Fibroblast of villous mesenchyme (primary cell): ENCODE measurements at regions not wholly inside any gene's neighbourhood (a gene's known extent, or its start where the extent isn't known, plus 50 kb on each side); places are given as distances from the start of the nearest gene placed in this dataset.

ENCODE experiments used
- DNase-seq: peaks from one replicate; pipeline ENCODE4 v3.0.0-alpha.2; 2010; ENCODE audit warnings: low read depth
- H3K4me3 ChIP-seq: 2 replicates; pipeline ENCODE4 v1.5.1; 2011; ENCODE audit warnings: low read depth, mild to moderate bottlenecking, low read length
- TF ChIP-seq, protein P1 (sequence below): IDR thresholded peaks from 2 replicates; pipeline ENCODE4 v1.5.1; 2012; ENCODE audit warnings: low read depth, mild to moderate bottlenecking, low read length; ENCODE audit not compliant: insufficient read depth

DNA sequence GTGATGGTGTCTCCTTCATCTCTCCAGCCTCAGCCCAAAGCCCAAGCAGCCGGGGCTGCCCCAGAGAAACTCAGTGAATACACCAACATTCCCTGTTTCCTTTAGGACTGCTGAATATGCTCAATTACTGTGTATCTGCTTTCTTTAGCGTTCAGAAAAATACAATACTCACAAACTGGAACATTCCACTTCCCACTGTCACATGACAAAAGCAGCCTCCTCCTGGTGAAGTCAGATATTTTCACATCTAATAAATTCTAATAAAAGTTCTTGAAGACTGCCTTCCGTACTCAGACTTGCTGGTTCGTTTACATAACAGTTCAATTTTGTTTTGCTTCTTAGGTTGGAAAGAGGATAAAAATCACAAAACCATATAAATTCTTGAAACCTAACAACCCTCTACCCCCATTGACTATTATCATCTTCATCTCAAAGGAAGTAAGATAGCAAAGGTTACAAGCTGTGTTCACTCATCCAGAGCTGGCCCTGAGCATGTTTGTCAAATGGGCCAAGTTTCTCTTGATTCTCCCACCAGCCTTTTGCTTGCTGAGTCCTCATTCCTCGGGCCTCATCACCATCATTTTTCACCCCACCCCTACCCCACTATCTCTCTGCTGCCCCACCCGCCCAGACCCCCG lies 190.8 kb upstream of the HNRNPA3 start:
- H3K4me3 ChIP-seq: no peak overlapping the region
- DNase-seq: peak; percentile 17
- TF ChIP-seq, protein P1, sequence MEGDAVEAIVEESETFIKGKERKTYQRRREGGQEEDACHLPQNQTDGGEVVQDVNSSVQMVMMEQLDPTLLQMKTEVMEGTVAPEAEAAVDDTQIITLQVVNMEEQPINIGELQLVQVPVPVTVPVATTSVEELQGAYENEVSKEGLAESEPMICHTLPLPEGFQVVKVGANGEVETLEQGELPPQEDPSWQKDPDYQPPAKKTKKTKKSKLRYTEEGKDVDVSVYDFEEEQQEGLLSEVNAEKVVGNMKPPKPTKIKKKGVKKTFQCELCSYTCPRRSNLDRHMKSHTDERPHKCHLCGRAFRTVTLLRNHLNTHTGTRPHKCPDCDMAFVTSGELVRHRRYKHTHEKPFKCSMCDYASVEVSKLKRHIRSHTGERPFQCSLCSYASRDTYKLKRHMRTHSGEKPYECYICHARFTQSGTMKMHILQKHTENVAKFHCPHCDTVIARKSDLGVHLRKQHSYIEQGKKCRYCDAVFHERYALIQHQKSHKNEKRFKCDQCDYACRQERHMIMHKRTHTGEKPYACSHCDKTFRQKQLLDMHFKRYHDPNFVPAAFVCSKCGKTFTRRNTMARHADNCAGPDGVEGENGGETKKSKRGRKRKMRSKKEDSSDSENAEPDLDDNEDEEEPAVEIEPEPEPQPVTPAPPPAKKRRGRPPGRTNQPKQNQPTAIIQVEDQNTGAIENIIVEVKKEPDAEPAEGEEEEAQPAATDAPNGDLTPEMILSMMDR: no peak

DNA sequence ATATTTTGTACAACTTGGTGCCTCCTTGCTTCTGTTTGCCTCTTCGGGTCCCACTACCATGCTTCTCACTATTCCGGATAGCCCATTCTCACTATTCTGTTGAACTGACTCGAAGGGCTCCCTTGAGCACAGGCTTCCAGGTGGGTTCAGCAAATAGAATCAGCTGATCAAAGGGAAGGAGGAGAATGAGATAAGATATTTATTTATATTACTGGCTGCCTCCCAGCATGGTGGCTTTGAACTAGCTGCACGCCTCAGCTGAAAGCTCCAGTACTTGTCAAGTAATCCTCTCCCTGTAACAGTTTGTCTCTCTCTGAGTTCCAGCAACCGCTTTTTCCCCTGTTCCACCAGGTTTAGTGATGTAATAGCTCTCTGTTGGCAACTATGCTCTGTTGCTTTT lies 187.8 kb upstream of the HNRNPA3 start:
- DNase-seq: no peak
- H3K4me3 ChIP-seq: no peak overlapping the region
- TF ChIP-seq, protein P1: no peak

DNA sequence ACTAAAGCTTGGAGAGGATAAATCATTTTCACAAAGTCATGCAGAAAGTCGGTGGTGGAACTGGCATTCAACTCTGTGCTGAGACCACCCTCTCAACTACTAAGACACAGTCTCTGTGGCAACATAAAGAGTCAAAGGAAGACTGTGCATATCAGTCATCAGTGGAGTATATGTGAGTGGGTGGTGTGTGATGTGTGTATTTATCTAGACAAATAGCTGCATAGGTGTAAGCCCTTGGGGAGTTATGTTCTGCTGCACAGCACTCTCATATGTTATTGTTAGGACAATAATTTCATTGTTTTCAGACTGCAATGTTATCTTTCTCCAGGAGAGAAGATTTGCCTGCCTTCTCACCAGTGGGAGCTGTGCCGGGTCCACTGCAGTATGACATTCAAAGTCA lies 186.3 kb upstream of the HNRNPA3 start:
- TF ChIP-seq, protein P1: no peak
- H3K4me3 ChIP-seq: no peak overlapping the region
- no peak for DNase-seq

DNA sequence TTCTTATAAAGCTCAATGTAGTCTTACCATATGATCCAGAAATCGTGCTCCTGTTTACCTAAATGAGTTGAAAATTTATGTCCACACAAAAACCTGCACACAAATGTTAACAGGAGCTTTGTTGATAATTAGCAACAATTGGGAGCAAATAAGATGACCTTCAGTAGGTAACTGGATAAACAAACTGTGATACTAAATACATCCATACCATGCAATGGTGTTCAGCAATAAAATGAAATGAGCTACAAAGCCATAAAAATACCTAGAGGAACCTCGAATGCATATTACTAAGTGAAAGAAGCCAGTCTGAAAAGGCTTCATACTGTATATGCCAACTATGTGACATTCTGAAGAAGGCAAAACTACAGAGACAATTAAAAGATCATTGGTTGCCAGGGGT lies 185.6 kb upstream of the HNRNPA3 start:
- TF ChIP-seq, protein P1: no peak
- DNase-seq: no peak
- no peak overlapping the region for H3K4me3 ChIP-seq

DNA sequence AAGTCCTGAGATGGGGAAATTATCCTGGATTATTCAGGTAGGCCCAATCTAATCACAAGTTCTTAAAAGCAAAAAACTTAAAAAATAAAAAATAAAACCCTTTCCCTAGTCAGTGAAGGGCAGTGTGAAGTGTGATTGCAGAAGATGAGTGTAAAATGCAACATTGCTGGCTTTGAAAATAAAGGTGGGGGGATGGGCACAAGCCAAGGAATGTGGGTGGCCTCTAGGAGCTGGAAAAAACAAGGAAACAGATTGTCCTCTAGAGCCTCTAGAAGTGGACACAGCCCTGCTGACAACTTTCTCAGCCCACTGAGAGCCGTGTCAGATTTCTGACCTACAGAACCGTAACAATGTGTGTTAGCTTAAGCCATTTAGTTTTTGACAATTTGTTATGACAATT lies 184.3 kb upstream of the HNRNPA3 start:
- no peak overlapping the region for H3K4me3 ChIP-seq
- no peak for DNase-seq
- TF ChIP-seq, protein P1: no peak

DNA sequence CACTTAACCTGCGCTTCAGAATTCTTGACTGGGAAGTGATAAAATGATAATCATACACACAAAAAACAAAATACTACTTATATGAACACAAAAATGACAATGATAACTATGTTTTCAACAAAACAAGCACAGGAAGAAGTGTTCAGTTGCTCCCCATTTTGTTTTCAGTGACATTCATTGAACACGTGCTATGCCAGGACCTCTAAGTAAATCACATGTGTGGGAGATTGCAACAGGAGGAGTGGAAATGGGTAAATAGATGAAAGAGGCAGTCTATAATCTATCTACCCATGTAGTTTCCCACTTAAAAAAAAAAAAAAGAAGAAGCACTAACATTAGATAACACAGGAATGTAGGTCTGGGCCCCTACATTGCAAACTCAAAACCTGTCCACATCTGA lies 183.5 kb upstream of the HNRNPA3 start:
- TF ChIP-seq, protein P1: no peak
- H3K4me3 ChIP-seq: no peak overlapping the region
- no peak for DNase-seq

DNA sequence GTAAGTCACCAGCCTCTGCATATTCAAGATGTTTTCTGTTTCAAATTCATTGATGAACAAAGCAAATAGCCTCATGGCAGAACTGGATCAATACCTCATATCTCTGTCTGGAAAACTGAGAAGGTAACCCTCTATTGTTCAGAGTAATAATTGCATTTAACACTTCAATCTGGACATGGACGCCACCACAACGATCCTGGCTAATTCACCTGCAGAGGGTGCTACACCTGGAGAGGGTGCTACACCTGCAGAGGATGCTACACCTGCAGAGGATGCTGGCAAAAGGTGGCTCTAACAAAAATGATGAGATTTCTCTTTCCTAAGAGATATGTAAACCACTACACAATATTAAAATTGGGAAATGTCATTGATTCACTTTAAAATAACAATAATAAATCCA lies 183.1 kb upstream of the HNRNPA3 start:
- no peak for DNase-seq
- TF ChIP-seq, protein P1: no peak
- H3K4me3 ChIP-seq: no peak overlapping the region
